GM19351 (cell line): ENCODE measurements at regions not wholly inside any gene's neighbourhood (a gene's known extent, or its start where the extent isn't known, plus 50 kb on each side); places are given as distances from the start of the nearest gene placed in this dataset.
A peak's percentile ranks its signal among the peaks of the same experiment; 100 is the strongest.

ENCODE experiments used
- ATAC-seq: cut with Tn5 transposase; IDR thresholded peaks from one replicate; pipeline ENCODE4 v1.9.1; 2021; ENCODE audit warnings: mild to moderate bottlenecking, moderate library complexity; ENCODE audit not compliant: unreplicated experiment

DNA sequence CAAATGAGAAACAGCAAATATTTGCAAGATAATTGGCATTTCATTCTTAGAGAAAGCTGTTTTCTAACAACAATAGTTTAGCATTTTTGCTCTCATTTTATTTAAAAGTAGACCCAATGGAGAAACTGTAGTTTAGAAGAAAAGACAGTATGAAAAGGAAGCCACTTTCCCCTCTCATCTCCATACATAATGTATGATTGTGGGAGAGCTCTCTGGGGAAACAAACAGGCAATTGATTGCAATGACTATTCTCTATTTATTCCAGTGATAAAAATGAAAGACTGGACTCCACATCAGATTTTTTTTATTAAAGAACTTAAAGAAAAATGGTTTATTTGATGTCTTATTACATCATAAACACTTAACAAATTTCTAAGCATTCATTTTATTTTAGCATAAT is 116.8 kb upstream of the SASH1 start:
- no peak for ATAC-seq

GRCh38 chr6:148226284-148226683 is 116.4 kb upstream of the SASH1 start:
- ATAC-seq, result no peak

GRCh38 chr6:148231572-148231971 is 111.1 kb upstream of the SASH1 start:
- ATAC-seq, result no peak

DNA sequence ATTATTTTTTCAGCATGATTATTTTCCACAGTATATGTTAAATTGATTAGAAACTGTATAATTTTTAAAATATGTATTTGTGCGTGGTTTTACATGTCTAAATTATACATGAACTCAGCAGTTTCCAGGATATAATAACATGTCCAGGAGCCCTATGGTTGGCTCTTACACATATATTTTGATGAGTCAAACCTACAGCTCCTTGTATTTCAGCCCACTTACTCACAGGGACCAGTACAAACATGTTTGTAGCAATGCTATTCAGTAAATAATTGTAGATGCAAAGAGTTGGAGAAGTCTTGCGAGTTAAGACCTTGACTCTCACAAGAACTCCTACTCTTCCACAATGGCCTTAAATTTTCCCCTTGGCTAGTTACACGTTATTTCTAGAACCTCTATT is 107.2 kb upstream of the SASH1 start:
- no peak for ATAC-seq

- no peak for ATAC-seq
Measured at GRCh38 chr6:148238713-148239112, 103.9 kb upstream of the SASH1 start.

DNA sequence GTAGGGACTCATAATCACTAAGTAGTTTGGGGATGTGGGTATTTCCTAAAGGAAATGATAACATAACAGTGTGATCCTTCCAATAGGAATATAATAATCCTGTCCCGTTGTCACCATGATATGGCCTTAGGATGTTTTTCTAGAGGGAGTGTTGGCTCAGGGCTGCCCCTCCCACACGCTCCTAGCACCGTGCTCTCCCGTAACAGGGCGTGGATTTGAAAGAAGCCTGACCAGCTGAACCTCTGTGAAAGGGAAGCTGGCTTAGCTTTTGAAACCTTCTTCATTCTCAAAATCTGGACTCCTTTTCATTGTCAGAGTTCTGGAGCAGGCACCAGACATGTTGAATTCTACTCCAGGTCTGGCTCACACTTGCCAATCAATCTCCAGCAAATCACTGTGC is 103.4 kb upstream of the SASH1 start:
- no peak for ATAC-seq

GRCh38 chr6:148239801-148240460 is 102.7 kb upstream of the SASH1 start:
- ATAC-seq, result no peak

DNA sequence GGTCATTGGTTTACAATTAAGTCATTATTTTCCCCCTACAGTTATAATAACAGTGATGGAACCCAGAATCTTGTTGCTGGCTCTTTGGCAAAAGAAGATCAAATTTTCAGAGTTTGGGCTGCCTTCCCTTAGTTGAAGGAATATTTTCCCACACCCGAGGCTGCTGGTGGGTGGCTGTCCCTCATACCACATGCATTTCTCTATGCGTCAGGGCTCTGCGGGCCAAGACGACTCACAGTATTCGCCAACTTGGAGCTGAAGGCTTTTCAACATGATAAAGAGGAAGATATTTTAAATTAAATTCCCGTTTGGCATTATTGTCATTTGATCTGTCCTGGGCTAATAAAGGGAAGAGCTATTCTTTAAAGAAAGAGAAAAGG is 102.2 kb upstream of the SASH1 start:
- no peak for ATAC-seq

DNA sequence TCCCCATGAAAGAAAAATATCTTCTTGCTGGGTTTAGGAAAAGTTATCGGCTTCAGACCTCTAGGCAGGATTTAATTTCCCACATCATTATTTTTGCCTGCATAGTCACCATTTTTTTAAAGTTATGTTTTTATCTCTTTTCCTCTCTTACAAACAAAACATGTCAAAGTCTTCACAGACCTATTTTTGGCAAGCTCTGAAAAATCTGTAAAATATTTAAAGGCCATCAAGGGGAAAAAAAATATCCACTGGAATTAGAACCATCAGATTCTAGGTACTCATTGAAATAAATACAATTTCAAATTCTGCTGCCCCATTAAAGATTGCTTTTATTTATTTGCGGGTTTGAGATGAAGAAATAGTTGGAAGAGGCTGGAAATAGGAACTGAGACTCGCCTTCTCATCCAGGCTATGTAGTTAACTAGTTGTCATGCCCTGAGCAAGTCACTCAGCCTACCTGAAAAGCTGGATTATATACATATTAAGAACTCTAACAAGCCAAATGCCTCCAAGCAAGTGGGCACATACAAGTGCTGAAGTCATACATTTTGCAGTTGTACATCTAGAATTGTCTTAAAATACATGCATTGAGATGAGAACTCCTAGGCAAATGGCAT is 101.7 kb upstream of the SASH1 start:
- no peak for ATAC-seq

DNA sequence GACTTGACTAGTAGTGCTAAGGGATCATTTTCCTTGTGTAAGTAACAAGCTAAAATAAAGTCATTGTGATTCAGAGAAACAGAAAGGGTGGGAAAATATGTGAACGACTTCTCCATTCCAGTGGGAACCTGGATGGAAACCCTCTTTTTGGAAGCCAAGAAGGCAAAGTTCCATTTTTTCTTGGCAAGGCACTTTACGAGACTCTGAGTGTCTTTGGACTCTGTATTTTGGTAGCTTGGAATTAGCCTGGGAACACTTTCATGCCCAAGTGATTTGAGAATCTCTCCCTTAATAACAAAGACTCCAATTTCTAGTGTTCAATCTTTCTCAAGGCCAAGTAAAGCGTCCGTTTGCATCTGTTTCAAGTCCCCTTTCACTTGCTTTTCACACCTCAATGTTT is 100.5 kb upstream of the SASH1 start:
- no peak for ATAC-seq

- no peak for ATAC-seq
Measured at GRCh38 chr6:148244217-148244935, 98.3 kb upstream of the SASH1 start.

- no peak for ATAC-seq
Measured at GRCh38 chr6:148247386-148248063, 95.1 kb upstream of the SASH1 start.

DNA sequence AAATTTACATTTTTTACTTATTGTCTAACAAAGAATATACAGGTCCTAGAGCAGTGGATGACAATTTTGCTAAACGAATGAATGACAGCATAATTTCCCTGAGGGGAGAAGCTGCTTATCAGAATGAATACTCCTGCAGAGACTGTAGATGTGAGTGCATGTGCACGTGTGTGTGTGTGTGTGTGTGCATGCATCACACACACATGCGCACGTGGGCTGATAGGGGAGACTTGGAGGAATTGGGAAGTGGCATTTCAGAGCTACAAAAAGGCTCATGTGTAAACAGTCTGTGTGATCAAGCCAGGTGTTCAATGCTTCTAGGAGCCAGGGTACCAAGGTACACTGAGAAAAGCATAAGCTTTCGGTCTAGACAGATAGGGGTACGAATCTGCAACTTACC is 93.5 kb upstream of the SASH1 start:
- ATAC-seq, result no peak

DNA sequence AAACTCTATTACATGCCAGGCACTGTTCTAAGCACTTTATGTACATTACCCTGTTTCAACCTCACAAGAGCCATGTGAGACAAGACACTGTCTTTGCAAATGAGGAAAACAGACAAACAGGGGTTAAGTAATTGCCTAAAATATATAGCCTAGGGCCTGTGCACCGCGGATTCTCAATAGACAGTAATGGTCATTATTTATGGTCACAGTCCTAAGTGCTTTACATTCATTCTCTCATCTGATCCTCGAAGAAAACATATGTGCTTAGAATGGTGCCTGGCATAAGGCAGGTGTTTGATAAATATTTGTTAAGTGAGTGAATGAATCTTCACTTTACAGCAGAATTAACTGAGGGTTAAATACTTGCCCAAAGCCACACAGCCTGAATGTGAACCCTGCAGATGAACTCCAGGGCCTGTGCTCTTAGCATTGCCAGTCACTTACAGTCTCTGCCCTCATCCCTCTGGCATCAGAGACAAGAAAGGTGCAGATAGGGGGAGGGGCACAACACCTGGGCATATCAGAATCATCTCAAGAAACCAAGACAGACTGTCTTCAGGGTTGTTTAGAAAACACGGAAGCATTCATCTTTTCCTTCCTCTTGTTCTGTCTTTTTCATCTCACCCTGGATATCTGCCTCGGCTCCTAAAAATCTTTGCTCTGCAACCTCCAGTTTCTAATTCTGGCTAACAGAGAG is 92.8 kb upstream of the SASH1 start:
- no peak for ATAC-seq

GRCh38 chr6:148250975-148251685 is 91.5 kb upstream of the SASH1 start:
- ATAC-seq, result peak; percentile 78

- ATAC-seq, result no peak
Measured at GRCh38 chr6:148251891-148252290, 90.7 kb upstream of the SASH1 start.

DNA sequence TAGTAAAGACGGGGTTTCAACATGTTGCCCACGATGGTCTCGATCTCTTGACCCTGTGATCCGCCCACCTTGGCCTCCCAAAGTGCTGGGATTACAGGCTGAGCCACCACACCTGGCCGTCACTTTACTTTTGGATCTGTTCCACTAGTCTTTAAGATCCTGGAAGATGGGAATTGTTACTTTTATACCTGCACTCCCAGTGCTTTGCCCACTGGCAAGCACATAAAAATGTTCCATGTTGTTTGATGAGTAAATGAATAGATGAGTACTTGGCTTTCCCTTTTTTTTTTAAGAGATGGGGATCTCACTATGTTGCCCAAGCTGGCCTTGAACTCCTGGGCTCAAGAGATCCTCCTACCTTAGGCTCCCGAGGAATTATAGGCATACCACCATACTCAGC is 84.8 kb upstream of the SASH1 start:
- ATAC-seq, result no peak

DNA sequence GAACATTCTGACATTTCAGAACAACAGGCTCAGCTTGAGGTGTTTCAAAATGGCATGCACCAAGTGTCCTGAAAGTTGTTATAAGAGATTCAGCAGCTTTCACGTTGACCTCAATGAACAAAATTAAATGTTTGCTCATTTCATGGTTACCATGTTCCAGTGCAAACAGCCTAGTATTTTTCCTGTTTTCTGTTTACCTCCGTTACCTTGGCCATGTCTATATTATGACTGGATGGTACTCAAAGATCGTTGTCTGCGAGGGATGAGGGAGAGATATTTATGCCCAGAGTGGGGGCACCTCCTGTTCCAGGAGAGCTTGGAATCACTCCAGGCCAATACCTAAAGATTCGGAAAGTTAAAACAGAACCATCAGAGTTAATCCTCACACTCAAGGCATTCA is 83.8 kb upstream of the SASH1 start:
- no peak for ATAC-seq

- no peak for ATAC-seq
Measured at GRCh38 chr6:148261470-148261869, 81.2 kb upstream of the SASH1 start.

DNA sequence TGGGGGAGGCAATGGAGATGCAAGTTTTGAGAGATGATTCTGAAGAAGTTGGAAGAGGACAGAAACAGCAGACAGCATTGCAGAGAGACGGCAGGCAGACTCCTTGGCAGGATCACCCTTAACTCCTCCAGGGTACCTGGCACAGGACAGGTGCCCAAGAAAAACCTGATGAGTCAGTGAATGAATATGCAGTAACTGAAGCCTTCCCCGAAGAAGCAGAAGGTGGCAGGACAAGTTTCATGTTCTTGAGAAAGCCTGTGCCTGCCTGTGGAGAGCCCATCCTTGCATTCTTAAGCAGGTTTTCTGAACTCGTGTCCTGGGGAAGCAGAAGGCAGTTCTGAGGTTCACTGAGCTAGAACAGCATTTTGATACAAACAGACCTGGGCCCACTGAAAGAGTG is 79.6 kb upstream of the SASH1 start:
- no peak for ATAC-seq

- ATAC-seq, result no peak
Measured at GRCh38 chr6:148263961-148264360, 78.7 kb upstream of the SASH1 start.
